Cerebellar nuclear complex (tissue), 1 donor: ENCODE measurements at regions not wholly inside any gene's neighbourhood (a gene's known extent, or its start where the extent isn't known, plus 50 kb on each side); places are given as distances from the start of the nearest gene placed in this dataset.

Experiments
- DNase-seq, 2 experiments: peaks; one replicate each; lab custom pipeline; 2025; lab: John Stamatoyannopoulos, UW

- no peak for DNase-seq
Observed at GRCh38 chr12:115176741-115177400, 492.9 kb upstream of the TBX3 start.

DNA sequence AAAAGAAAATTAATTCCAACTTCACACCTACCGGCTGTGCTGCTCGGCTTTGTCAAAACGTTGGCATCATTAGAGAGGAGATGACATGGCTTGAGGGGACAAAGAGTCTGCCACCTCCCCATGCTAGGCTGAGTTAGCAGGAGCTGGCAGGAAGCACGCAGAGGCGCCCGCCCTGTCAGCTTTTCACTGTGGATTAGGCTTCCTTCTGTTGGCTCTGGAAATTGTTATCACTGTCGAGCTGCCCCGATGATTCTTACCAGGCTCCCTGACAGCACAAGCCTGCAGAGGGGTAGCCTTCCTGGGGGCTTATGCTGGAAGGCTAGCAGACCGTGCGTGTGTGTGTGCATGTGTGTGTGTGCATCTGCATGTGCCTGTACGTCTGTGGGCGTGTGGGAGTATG lies 490.9 kb upstream of the TBX3 start:
- DNase-seq, result no peak

DNA sequence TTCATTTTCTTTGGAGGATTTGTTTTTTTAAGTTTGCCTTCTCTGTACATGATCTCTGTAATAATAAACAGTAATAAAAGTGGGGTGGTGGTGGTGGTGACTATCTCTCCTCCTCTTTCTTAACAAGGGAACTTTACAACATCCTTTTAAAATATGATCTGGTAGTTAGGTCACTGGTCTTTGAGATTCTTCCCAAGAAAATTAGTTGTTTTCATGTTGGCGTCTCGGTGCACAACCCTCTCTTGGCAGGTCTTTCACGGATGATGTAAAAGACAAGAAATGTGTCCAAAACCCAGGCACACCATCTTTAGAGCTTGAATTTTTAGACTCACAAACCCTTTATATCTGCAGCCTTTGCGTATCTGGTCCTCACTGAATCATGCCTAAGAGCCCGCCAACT lies 488.5 kb upstream of the TBX3 start:
- DNase-seq, result no peak

DNA sequence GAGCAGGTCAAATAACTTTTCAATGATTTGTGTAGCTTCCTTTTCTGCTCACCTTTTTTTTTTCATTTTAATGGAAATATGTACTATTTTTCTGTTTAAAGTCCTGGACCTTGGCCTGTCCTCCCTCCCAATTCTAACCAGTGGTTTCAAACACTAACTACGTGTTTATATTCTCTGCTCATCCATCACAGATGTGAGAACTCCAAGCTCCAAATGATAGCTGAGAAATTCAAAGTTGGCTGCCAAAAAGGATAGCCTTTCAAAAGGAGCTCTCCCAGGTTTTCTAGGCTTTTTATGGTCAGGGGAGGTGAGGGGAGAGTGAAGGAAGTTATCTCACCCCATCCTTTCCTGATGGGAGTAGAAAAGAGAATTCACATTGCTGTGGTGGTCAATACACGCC lies 486.0 kb upstream of the TBX3 start:
- DNase-seq, result no peak

DNA sequence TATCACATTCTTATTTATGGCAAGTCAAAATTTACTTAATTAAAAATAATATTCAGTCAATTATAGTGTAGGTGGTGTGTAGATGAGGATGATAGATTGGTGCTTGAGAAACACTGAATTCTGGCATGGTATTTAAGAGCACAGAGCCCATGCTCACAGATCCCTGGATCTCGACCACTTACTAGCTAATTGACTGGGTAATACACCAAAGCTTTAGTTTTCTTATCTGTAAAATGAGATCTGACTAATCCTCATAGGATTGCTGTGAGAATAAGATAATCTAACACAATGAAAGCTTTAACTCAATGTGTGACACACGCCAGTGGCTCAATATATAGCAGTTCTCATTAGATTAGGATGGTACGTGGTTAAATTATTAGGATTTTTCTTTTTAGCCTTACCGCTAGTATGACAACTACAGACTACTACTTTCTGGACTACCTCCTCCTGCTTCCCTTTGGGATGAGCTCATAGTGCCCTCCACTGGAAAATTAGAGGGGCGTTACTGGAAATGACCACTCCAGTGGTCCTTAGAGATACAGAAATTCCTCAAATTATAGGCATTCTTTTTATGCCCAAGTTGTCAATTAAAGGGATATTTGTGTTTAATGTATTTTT lies 482.8 kb upstream of the TBX3 start:
- DNase-seq, result no peak

DNA sequence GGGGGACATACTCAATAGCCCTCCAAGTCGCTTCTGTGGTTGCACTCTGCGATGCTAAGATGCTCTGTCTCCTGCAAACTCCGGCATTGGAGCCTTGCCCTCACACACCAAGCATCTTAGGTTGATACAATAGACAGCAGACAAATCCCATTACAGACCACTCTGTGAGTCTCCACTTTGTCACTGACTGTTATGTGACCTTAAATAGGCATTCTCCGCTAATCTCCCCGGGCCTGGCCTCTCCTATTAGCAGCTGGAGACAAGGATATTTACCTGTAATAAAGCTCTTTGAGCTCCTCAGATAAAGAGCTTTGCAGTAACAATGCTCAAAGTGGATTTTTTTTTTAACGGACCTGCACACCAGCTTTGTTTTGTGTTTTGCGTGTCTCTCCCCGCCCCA lies 479.7 kb upstream of the TBX3 start:
- DNase-seq, result no peak

DNA sequence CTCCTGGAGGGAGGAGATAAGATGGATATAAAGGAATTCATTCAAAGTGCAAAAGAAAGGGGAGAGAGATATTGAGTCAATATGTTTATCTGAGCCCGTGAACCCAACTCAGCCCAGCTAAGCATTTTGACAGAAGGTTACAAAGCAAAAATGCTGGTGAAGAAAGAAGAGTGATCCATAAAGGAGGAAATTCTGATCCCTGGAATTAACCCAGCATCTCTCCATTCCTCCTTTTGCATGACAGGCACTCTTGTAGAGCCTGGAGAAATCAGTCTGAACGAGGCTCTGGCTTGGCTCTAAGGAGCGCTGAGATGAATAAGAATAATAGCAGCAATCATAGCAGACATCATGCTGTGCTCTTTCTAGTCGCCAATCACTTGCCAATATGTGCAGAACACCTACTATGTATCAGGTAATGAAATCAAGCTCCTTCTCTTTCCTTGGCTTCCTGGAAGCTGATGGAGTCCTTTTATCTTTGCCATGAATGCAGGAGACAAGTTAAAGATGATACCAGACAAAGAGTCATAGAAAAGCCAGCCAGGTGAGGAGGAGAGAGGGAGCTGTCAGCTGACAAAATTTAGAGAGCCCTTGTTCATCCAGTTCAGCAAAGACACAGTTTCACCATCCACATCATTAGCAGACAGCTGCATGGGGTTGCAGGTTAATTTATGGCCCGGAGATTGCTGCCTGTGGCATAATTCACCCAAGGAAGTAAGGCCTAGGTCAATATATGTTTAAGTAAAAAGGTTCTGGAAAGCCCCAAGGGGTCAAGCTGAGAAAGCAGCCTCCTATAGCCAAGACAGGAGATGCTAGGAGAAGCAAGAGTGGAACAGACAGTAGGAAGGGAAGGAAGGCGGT lies 476.5 kb upstream of the TBX3 start:
- no peak for DNase-seq

- DNase-seq, result no peak
Observed at GRCh38 chr12:115158816-115159215, 474.8 kb upstream of the TBX3 start.

DNA sequence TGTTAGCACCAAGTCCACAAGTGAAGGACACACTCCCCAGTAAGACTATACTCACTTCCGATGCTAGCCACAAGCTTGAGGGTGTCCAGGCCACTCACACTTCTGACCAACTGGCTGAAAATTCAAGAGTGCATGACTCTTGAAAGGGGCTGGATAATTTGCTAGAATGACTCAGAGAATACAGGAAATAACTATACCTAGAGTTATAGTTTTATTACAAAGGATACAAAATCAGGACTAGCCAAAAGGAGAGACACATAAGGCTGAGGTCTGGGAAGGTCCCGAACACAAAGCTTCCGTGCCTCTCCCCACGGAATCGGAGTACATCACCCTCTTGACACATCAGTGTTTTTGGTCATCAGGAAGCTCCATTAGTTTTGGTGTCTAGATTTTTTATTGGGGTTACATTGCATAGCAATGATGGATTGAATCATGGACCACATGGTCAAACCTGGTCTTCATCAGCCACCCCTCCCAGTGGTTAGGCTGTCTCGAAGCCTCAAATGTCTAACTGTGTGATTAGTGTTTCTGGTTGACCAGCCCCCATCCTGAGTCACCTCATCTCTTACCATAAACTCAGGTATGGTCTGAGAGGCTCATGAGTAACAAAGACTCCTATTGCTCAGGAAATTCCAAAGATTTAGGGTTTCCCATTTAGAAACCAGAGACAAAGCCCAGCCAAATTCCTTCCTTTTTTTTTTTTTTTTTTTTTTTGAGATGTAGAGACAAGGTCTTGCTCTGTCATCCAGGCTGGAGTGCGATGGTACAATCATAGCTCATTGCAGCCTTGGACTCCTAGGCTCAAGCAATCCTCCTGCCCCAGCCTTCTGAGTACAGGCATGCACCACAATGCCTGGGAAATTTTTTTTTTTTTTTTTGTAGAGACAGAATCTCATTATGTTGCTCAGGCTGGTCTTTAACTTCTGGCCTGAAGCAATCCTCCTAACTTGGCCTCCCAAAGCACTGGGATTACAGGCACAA lies 472.0 kb upstream of the TBX3 start:
- no peak for DNase-seq

DNA sequence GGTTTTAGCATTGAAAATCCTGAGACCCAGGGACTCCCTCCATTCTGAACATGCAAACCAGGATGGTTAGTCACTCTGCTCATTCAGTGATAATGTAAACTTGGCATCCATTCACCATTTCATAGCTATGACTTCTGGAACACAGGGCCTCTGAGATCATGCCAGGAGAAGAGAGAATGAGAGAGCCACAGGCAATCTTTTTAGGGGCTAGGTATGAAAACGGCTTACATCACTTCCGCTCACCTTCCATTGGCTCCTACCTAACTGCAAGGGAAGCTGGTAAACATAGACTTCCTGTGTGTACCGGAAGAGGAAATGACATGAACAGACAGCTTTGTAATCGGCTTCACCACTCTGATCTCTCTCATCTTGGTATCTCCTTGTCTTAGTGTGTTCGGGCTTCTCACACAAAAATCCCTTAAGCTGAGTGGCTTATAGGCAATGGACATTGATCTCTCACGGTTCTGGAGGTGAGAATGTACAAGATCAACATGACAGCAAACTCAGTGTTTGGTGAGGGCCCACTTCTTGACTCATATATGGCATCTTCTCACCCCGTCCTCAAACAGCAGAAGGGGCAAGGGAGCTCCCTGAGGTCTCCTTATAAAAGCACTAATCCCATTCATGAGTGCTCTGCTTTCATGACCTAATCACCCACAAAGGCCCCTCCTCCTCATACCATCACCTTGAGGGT lies 465.9 kb upstream of the TBX3 start:
- DNase-seq, result no peak

DNA sequence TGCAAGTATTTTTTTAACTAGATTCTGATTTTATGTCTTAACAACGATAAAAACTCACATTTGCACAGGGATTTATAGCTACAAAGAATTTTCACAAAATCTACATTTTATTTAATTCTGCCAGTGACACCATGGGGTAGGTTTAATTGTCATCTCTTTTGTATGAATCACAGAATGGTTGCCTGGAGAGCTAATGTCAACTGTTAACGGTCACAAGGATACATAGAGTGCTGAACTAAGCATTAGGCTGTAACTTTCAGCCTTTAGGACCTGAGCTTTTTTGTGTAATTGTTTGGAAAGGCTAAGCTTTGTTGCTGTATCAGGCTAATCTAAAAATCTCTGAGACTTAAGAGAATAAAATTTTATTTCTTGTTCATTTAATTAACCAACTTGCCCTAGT lies 465.3 kb upstream of the TBX3 start:
- no peak for DNase-seq

GRCh38 chr12:115147916-115148315 lies 463.9 kb upstream of the TBX3 start:
- no peak for DNase-seq

GRCh38 chr12:115146453-115146852 lies 462.5 kb upstream of the TBX3 start:
- no peak for DNase-seq

GRCh38 chr12:115144425-115144824 lies 460.4 kb upstream of the TBX3 start:
- no peak for DNase-seq

GRCh38 chr12:115140981-115141655 lies 457.1 kb upstream of the TBX3 start:
- DNase-seq, result no peak

DNA sequence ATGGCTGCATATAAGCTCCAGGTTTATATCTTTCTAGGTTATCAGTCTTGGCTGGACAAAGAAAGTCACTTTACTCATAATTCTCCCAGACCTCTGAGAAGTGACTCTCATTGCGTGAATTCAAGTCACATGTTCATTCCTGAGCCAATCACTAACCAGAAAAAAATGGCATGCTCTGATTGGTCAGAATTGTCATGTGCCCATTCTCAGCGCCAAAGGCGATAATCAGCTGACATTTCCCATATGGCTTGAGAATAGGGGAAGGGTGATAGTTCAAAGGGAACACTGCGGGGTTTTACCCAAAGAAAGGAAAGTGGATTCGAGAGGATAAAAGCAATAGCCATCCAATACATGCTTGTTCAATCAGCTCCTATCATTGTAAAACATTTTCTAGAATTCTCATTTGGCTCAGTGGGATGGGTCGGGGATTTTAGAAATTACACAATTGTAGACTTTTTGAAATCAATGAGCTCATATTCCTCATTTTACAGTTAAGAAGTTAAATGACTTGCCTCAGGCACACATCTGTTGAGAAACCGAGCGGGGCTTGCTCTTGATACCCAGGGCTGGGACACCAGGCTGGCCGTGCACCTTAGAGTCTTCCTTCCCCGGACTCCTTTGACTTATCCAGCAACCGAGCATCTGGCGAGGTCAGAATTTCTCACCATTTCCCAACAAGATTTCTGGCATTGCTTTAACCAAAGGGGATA lies 454.0 kb upstream of the TBX3 start:
- no peak for DNase-seq

DNA sequence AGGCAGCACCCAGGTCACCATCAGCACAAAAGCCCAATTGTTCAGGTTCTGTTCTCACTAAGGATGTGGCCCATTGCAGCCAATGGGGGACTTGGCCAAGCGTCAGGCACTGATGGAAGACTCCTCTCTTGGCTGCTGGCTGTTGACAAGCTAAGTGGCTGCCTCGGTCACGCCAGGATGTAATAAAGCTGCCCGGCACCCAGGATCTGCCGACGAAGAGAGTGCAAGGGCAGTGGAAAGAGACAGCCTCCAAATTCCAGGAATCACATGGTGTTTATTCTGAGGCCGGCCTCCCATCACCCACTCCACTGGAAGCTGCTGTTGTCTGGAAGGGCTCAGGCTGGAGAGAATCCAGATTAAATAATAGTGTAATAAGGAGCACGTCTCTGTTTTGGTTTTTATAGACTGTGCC lies 451.8 kb upstream of the TBX3 start:
- DNase-seq, result no peak

DNA sequence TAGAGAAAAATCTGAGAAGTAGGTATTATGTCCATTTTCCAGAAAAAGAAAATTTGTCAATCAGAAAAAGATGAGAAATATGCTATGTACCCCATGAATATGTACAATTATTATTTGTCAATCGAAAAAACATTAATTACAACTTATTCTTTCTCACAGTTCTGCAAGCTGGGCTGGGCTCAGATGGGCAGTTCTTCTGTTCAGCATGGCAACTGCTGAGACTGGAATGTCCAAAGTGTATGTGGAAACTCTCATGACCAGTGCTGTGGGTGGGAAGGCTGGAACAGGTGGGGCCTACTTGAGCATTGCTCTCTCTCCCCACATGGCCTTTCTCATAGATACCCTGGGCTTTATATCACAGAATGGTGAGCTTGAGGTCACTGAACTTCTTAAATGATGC lies 450.3 kb upstream of the TBX3 start:
- DNase-seq, result no peak

DNA sequence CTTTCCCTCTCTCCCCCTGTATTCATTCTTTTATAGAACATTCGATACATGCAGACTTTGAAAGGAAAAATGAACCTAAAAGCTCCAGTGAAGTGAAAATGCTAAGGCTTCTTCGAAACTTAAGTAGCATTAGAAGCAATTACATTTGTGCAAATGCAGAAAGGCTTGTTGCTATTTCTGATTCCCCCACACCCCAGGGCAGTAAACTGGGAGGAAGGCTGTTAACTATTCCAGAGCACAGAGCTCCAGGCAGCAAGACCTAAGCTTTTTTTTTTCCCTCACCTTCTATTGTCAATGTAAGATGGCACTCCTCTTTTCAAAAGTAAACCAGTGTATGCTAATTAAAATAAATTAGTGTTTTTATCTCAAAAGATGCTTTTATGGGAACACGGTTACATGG lies 448.9 kb upstream of the TBX3 start:
- DNase-seq, result no peak

DNA sequence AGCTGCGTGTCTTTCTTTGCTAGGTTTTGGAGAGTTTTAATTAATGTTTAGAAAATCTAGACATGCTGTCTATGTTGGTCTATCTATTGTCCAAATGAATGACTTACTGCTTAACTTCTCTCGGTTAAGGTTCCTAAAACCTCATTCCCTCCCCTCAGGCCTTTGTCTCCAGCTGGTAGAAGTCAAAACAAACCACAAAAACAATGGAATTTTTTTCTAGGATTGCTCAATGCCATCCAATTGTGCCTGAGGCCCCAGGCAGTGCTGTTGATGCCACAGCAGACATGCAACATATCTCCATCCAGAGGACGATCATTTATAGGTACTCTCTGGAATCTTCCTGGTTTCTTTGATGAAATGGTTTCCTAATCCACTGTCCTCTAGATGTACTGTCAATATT lies 448.2 kb upstream of the TBX3 start:
- DNase-seq, result no peak
